Panc1 (cell line): ENCODE measurements at regions not wholly inside any gene's neighbourhood (a gene's known extent, or its start where the extent isn't known, plus 50 kb on each side); places are given as distances from the start of the nearest gene placed in this dataset.

Experiments
- POLR2AphosphoS5 ChIP-seq: IDR thresholded peaks from 2 replicates; pipeline ENCODE4 v1.6.1; 2012; ENCODE audit warnings: mild to moderate bottlenecking, low read depth, low read length, moderate library complexity
- TF ChIP-seq, protein P1 (sequence below): fragments of 450-650 bp; IDR thresholded peaks from 2 replicates; pipeline ENCODE4 v1.5.1; 2017; ENCODE audit warnings: mild to moderate bottlenecking

- TF ChIP-seq POLR2AphosphoS5: no peak
- TF ChIP-seq, protein P1, sequence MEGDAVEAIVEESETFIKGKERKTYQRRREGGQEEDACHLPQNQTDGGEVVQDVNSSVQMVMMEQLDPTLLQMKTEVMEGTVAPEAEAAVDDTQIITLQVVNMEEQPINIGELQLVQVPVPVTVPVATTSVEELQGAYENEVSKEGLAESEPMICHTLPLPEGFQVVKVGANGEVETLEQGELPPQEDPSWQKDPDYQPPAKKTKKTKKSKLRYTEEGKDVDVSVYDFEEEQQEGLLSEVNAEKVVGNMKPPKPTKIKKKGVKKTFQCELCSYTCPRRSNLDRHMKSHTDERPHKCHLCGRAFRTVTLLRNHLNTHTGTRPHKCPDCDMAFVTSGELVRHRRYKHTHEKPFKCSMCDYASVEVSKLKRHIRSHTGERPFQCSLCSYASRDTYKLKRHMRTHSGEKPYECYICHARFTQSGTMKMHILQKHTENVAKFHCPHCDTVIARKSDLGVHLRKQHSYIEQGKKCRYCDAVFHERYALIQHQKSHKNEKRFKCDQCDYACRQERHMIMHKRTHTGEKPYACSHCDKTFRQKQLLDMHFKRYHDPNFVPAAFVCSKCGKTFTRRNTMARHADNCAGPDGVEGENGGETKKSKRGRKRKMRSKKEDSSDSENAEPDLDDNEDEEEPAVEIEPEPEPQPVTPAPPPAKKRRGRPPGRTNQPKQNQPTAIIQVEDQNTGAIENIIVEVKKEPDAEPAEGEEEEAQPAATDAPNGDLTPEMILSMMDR: no peak
These were observed 633.7 kb downstream of the MECOM start for GRCh38 chr3:169029674-169030285.
